DOHH2 (cell line): ENCODE measurements at regions not wholly inside any gene's neighbourhood (a gene's known extent, or its start where the extent isn't known, plus 50 kb on each side); places are given as distances from the start of the nearest gene placed in this dataset.

Experiments used
- H3F3A ChIP-seq: fragments of 200-600 bp; sonication (generic), shearing (Covaris generic); 2 replicates; pipeline ENCODE4 v1.6.0; 2016; ENCODE audit warnings: antibody characterized with exemption, mild to moderate bottlenecking; ENCODE audit not compliant: control insufficient read depth, insufficient read depth
- H3K27ac ChIP-seq: fragments of 200-600 bp; sonication (generic); 2 replicates; pipeline ENCODE4 v1.5.1; 2014; ENCODE audit warnings: low read depth, mild to moderate bottlenecking, low read length, moderate library complexity
- H3K27me3 ChIP-seq: fragments of 200-600 bp; sonication (generic); 2 replicates; pipeline ENCODE4 v1.6.1; 2014; ENCODE audit warnings: mild to moderate bottlenecking, low read length, mixed read lengths; ENCODE audit not compliant: control insufficient read depth
- H3K36me3 ChIP-seq: fragments of 200-600 bp; sonication (generic); 2 replicates; pipeline ENCODE4 v1.6.1; 2014; ENCODE audit warnings: mild to moderate bottlenecking, low read length, moderate library complexity, mixed read lengths; ENCODE audit not compliant: control insufficient read depth
- H3K4me1 ChIP-seq: fragments of 200-600 bp; sonication (generic); 2 replicates; pipeline ENCODE4 v1.6.1; 2014; ENCODE audit warnings: mild to moderate bottlenecking, low read length, mixed read lengths; ENCODE audit not compliant: control insufficient read depth
- H3K4me2 ChIP-seq: fragments of 200-600 bp; sonication (generic); 2 replicates; pipeline ENCODE4 v1.6.0; 2014; ENCODE audit warnings: mild to moderate bottlenecking, low read length, moderate library complexity
- H3K4me3 ChIP-seq: fragments of 200-600 bp; sonication (generic); 2 replicates; pipeline ENCODE4 v1.5.1; 2014; ENCODE audit warnings: mild to moderate bottlenecking, low read length, mixed read lengths
- H3K79me2 ChIP-seq: fragments of 200-600 bp; sonication (generic); 2 replicates; pipeline ENCODE4 v1.6.1; 2014; ENCODE audit warnings: mild to moderate bottlenecking, low read length, mixed read lengths; ENCODE audit not compliant: control insufficient read depth
- H3K9me2 ChIP-seq: fragments of 200-600 bp; sonication (generic); replicated peaks from 2 replicates; pipeline ENCODE4 v1.6.1; 2014; ENCODE audit warnings: mild to moderate bottlenecking, low read length, mixed read lengths; ENCODE audit not compliant: control insufficient read depth
- H3K9me3 ChIP-seq: fragments of 200-600 bp; sonication (generic); 2 replicates; pipeline ENCODE4 v1.6.1; 2014; ENCODE audit warnings: antibody characterized with exemption, low read length, mixed read lengths; ENCODE audit not compliant: control insufficient read depth, insufficient read depth
- H4K20me1 ChIP-seq: fragments of 200-600 bp; sonication (generic); 2 replicates; pipeline ENCODE4 v1.6.0; 2014; ENCODE audit warnings: low read depth, mild to moderate bottlenecking, antibody characterized with exemption, low read length, moderate library complexity; ENCODE audit not compliant: control insufficient read depth, insufficient read depth
- EZH2phosphoT487 ChIP-seq: fragments of 200-600 bp; sonication (generic); IDR thresholded peaks from 2 replicates; pipeline ENCODE4 v1.6.1; 2017; ENCODE audit warnings: borderline replicate concordance, mild to moderate bottlenecking, antibody characterized with exemption, low read length, moderate library complexity, mixed read lengths
- TF ChIP-seq, protein P1 (sequence below): fragments of 200-600 bp; sonication (generic); IDR thresholded peaks from one replicate; pipeline ENCODE4 v1.5.1; 2014; ENCODE audit warnings: antibody characterized with exemption, mild to moderate bottlenecking, low read depth, low read length; ENCODE audit not compliant: poor library complexity, severe bottlenecking

DNA sequence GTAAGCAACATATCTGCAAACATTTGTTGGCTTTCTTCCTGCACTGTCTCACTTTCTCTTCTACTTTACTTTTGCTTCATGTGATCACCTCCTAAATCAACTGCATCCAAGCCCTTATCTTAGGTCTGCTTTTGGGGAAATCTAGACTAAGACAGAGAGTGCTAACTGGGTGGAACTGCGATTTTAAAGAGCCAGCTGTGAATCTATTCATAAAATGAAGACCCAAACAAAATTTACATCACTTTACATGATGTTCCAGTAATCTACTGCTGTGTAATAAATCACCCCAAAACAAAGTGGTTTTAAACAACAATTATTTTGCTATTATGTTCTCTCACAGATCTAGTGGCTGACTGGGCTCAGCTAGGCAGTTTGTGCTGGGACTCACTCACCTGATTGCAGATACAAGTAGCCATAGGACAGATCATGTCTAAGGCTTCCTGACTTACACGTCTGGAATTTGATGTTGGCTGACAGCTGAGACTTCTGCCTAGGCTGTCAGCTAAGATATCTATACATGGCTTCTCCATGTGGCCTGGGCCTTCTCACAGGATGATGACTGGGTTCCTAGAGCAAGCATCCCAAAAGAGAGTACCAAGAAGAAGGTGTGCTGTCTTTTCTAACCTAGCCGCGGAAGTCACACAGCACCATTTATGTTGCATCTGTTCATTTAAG is 145.1 kb upstream of the TBCA start:
- H3K9me2 ChIP-seq = no peaks in the 10 kb centered on the region
- no peak overlapping the region for H3K4me2 ChIP-seq
- H3F3A ChIP-seq = no peaks in the 10 kb centered on the region
- H3K36me3 ChIP-seq = no peaks in the 10 kb centered on the region
- H3K4me3 ChIP-seq = no peak overlapping the region
- TF ChIP-seq, protein P1, sequence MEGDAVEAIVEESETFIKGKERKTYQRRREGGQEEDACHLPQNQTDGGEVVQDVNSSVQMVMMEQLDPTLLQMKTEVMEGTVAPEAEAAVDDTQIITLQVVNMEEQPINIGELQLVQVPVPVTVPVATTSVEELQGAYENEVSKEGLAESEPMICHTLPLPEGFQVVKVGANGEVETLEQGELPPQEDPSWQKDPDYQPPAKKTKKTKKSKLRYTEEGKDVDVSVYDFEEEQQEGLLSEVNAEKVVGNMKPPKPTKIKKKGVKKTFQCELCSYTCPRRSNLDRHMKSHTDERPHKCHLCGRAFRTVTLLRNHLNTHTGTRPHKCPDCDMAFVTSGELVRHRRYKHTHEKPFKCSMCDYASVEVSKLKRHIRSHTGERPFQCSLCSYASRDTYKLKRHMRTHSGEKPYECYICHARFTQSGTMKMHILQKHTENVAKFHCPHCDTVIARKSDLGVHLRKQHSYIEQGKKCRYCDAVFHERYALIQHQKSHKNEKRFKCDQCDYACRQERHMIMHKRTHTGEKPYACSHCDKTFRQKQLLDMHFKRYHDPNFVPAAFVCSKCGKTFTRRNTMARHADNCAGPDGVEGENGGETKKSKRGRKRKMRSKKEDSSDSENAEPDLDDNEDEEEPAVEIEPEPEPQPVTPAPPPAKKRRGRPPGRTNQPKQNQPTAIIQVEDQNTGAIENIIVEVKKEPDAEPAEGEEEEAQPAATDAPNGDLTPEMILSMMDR = no peak
- no peak for TF ChIP-seq EZH2phosphoT487
- no peaks in the 10 kb centered on the region for H3K4me1 ChIP-seq
- no peak overlapping the region for H3K27ac ChIP-seq
- H3K9me3 ChIP-seq = no peaks in the 10 kb centered on the region
- H3K27me3 ChIP-seq = peaks cover 8% of the 10 kb centered on the region
- H3K79me2 ChIP-seq = no peaks in the 10 kb centered on the region
- H4K20me1 ChIP-seq = no peaks in the 10 kb centered on the region

DNA sequence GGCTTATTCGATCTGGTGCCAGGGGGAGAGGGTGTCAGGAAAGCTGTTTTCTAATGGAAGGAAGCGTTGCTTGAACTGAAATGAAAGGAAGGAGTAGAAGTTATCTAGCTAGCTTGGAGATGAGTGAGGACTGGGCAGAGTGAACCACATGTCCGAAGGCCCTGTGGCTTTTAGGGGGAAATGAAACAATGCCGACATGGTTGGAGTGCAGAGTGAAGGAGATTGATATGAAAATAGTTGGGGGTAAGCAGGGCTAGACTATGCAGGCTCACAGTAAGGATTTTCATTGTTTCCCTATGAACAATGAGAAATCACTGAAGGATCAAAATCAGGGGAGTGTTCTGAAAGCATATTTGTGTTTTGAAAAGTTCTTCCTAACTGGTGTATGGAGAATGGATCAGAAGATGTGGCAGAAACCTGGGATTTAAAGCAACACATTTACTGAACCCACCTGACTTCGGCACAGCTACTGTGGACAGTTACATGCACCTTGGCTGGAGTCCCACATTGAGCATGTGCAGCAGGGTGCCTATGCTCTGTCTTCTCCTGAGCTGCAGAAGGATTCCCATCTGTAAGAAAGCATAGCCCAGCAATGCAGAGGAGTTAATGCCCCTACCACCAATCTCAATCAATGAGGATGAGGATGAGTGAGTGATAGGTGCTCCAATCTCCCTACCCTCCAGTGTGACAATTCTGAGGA is 144.4 kb upstream of the TBCA start:
- Histone ChIP-seq H3F3A (no peaks in the 10 kb centered on the region), H3K36me3 (no peaks in the 10 kb centered on the region), H3K4me3 (no peak overlapping the region), H3K4me2 (no peak overlapping the region), H3K9me2 (no peaks in the 10 kb centered on the region), H3K4me1 (no peaks in the 10 kb centered on the region), H3K27me3 (peaks cover 8% of the 10 kb centered on the region), H4K20me1 (no peaks in the 10 kb centered on the region), H3K79me2 (no peaks in the 10 kb centered on the region), H3K9me3 (no peaks in the 10 kb centered on the region), H3K27ac (no peak overlapping the region)
- no peak for TF ChIP-seq EZH2phosphoT487
- TF ChIP-seq, protein P1 = no peak

DNA sequence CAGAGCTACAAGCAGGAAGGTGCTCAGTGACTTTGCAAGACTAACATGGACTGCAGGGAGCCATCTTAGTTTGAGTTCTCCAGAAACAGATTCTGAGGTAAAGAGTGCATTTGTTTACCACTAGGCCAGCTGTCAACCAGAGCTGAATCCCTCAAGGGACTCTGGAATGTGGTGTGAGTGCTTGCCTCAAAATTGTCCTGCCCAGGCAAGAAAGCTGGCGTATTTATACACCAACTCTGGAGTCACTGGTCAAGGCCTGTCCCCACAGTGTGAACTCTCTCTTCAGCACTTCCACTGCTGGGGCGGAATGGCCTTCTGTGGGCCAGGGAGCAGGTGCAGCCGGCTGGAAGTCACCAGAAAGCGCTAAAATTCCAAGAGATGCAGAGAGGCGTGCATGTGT is 139.2 kb upstream of the TBCA start:
- Histone ChIP-seq H4K20me1 (no peaks in the 10 kb centered on the region), H3K4me1 (no peaks in the 10 kb centered on the region), H3K9me2 (no peaks in the 10 kb centered on the region), H3K4me3 (no peak overlapping the region), H3K27me3 (peaks cover 13% of the 10 kb centered on the region), H3K36me3 (no peaks in the 10 kb centered on the region), H3K27ac (no peak overlapping the region), H3K4me2 (no peak overlapping the region), H3F3A (no peaks in the 10 kb centered on the region), H3K79me2 (no peaks in the 10 kb centered on the region), H3K9me3 (no peaks in the 10 kb centered on the region)
- TF ChIP-seq EZH2phosphoT487 = no peak
- TF ChIP-seq, protein P1 = no peak
